ENCODE measurements at regions not wholly inside any gene's neighbourhood (a gene's known extent, or its start where the extent isn't known, plus 50 kb on each side); places are given as distances from the start of the nearest gene placed in this dataset.

DNA sequence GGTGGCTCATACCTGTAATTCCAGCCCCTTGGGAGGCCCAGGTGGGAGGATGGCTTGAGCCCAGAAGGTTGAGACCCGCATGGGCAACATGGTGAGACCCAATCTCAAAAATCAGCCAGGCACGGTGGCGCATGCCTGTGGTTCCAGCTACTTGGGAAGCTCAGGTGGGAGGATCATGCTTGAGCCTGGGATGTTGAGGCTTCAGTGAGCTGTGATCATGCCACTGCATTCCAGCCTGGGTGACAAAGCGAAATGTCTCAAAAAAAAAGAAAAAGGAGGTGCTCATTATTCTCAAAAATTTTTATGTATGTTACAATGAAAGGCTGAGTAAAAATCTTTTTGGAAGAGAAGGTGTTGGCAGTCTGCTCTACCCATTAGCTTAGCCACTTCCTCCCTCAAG is 106.8 kb downstream of the TSN start:
- no peak for TF ChIP-seq CTCF (IDR thresholded peaks at IDR 0.05)
- no peak for TF ChIP-seq POLR2A (IDR thresholded peaks at IDR 0.05)

Data from body of pancreas (tissue), 4 donors.